ENCODE measurements at regions not wholly inside any gene's neighbourhood (a gene's known extent, or its start where the extent isn't known, plus 50 kb on each side); places are given as distances from the start of the nearest gene placed in this dataset.

DNA sequence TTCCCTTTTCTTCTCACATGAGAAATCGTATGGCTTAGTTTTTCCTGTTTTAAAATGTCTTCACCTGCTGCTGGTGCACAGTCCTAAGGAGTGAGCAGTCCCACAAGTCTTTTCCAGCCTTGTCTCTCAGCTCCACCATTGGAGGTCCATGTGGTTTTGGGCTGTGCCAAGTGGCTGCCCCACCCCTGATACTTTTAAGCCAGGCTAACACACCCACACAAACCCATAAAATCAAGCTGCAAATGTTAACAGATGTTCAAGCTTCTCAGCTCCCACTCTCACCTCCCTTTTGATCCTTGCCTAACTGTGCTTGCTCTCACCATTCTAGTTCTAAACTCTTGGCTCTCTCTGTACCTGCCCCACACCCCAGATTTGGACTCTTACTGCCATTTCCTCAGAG, 74.5 kb upstream of the COL24A1 start:
- no peak for DNase-seq (ENCODE audit: low spot score in 2 of 2)
- FAIRE-seq = no peak

- FAIRE-seq = no peak
- no peak for DNase-seq (ENCODE audit: low spot score in 2 of 2)
Measured at GRCh38 chr1:86229405-86229975, 72.9 kb upstream of the COL24A1 start.

DNA sequence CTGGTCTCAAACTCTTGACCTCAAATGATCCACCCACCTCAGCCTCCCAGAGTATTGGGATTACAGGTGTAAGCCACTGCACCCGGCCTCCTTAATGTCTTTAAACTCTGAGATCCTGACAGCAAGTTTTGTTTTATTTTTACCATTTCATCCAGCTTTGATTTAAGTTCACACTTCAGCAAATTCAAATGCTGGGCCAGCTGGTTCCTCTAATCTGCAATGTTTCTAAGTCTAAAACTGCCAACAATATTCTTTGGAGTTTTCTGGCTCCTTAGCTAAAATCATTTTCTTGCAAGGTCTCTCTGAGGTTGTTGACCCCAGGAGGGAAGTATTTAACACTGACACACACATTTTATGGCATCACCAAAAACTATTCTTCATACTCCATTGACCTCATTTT, 72.0 kb upstream of the COL24A1 start:
- no peak for DNase-seq (ENCODE audit: low spot score in 2 of 2)
- no peak for FAIRE-seq

GRCh38 chr1:86227026-86227425, 70.5 kb upstream of the COL24A1 start:
- FAIRE-seq (no peak), DNase-seq (ENCODE audit: low spot score in 2 of 2) (no peak)

GRCh38 chr1:86226204-86226603, 69.6 kb upstream of the COL24A1 start:
- no peak for FAIRE-seq
- DNase-seq (ENCODE audit: low spot score in 2 of 2) = no peak

GRCh38 chr1:86224651-86225310, 68.2 kb upstream of the COL24A1 start:
- no peak for FAIRE-seq
- DNase-seq (ENCODE audit: low spot score in 2 of 2) = no peak

- DNase-seq (ENCODE audit: low spot score in 2 of 2) (no peak), FAIRE-seq (no peak)
Measured at GRCh38 chr1:86218859-86219258, 62.3 kb upstream of the COL24A1 start.

- DNase-seq (ENCODE audit: low spot score in 2 of 2) (no peak), FAIRE-seq (no peak)
Measured at GRCh38 chr1:86214605-86215004, 58.0 kb upstream of the COL24A1 start.

- FAIRE-seq (no peak), DNase-seq (ENCODE audit: low spot score in 2 of 2) (no peak)
Measured at GRCh38 chr1:86209346-86209745, 52.8 kb upstream of the COL24A1 start.

DNA sequence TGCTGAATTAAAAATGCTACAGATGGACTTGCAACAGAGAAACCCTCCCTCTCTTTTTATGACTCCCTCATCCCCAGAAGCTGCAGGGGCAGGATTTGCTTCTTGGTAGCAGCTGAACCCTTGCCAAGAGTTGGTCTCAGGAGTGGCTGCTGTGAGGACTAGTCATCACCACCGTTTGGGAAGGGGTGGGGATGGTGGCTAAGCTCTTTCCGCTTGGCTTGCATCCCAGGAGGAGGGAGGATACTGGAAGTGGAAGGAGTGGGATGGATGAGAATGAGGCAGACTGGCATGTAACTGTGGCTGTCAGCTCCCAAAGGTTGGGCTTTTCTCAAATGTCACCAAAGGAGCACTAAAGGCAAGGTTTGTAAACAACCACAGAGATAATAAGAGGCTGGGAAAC, 50.8 kb upstream of the COL24A1 start:
- DNase-seq (ENCODE audit: low spot score in 2 of 2) (no peak), FAIRE-seq (no peak)
